Liver (tissue), 8 donors: ENCODE measurements at regions not wholly inside any gene's neighbourhood (a gene's known extent, or its start where the extent isn't known, plus 50 kb on each side); places are given as distances from the start of the nearest gene placed in this dataset.

Experiments
- DNase-seq: peaks from one replicate; pipeline ENCODE4 v3.0.0-alpha.2; 2017; ENCODE audit warnings: low spot score
- H3K27ac ChIP-seq, 2 donors: one replicate each; pipeline ENCODE4 v1.7.0; 2013; ENCODE audit warnings: inconsistent platforms in 2 of 2, low read length in 2 of 2, control low read depth in 1 of 2, low read depth in 1 of 2, mild to moderate bottlenecking in 1 of 2
- H3K27me3 ChIP-seq, 4 donors: one replicate each; pipeline versions ENCODE4 v1.6.1 to v1.7.0; 2013; ENCODE audit warnings: low read length in 3 of 4, inconsistent platforms in 1 of 4, mild to moderate bottlenecking in 1 of 4, moderate library complexity in 1 of 4; ENCODE audit not compliant: control insufficient read depth in 4 of 4, insufficient read depth in 4 of 4
- H3K36me3 ChIP-seq, 4 donors: one replicate each; pipeline versions ENCODE4 v1.6.1 to v1.7.0; 2013; ENCODE audit warnings: low read length in 3 of 4, mild to moderate bottlenecking in 3 of 4, low read depth in 1 of 4, moderate library complexity in 1 of 4; ENCODE audit not compliant: control insufficient read depth in 4 of 4, insufficient read depth in 3 of 4
- H3K4me1 ChIP-seq, 4 donors: one replicate each; pipeline versions ENCODE4 v1.6.1 to v1.7.0; 2013; ENCODE audit warnings: low read length in 3 of 4, mild to moderate bottlenecking in 3 of 4, moderate library complexity in 1 of 4; ENCODE audit not compliant: control insufficient read depth in 4 of 4, insufficient read depth in 4 of 4
- H3K4me3 ChIP-seq, 3 donors: one replicate each; pipeline versions ENCODE4 v1.6.1 to v1.7.0; 2013; ENCODE audit warnings: low read length in 3 of 3, control low read depth in 1 of 3, low read depth in 1 of 3, mild to moderate bottlenecking in 1 of 3
- H3K9ac ChIP-seq, 2 donors: one replicate each; pipeline ENCODE4 v1.7.0; 2013; ENCODE audit warnings: low read length in 2 of 2, mild to moderate bottlenecking in 2 of 2, moderate library complexity in 2 of 2, control low read depth in 1 of 2, low read depth in 1 of 2
- H3K9me3 ChIP-seq, 4 donors: one replicate each; pipeline versions ENCODE4 v1.6.1 to v1.7.0; 2013; ENCODE audit warnings: low read length in 3 of 4; ENCODE audit not compliant: control insufficient read depth in 4 of 4
- ATF3 ChIP-seq: IDR thresholded peaks from 2 replicates; pipeline ENCODE4 v1.6.1; 2016; ENCODE audit warnings: antibody characterized with exemption
- CTCF ChIP-seq: fragments of 150-350 bp; IDR thresholded peaks from 2 replicates; pipeline ENCODE4 v1.5.1; 2017; ENCODE audit warnings: improper control_type of control experiment, low read depth, low read length; ENCODE audit not compliant: missing input control
- EGR1 ChIP-seq, 2 donors: IDR thresholded peaks; 2 replicates each; pipeline ENCODE4 v1.6.1; 2016 to 2018; ENCODE audit warnings: antibody characterized with exemption in 2 of 2, low read depth in 2 of 2
- FOXA1 ChIP-seq: IDR thresholded peaks from 2 replicates; pipeline ENCODE4 v1.6.1; 2016; ENCODE audit warnings: antibody characterized with exemption
- FOXA2 ChIP-seq: IDR thresholded peaks from 2 replicates; pipeline ENCODE4 v1.6.1; 2016; ENCODE audit warnings: antibody characterized with exemption
- GABPA ChIP-seq, 2 donors: IDR thresholded peaks in 1 of 2; conservative IDR thresholded peaks in 1 of 2; 2 replicates each; pipeline ENCODE4 v1.6.1; 2016; ENCODE audit warnings: antibody characterized with exemption in 2 of 2, mild to moderate bottlenecking in 1 of 2, moderate library complexity in 1 of 2
- HNF4A ChIP-seq, 2 donors: conservative IDR thresholded peaks; 2 replicates each; pipeline ENCODE4 v1.6.1; 2016; ENCODE audit warnings: antibody characterized with exemption in 2 of 2, mild to moderate bottlenecking in 2 of 2
- HNF4G ChIP-seq: IDR thresholded peaks from 2 replicates; pipeline ENCODE4 v1.6.1; 2016; ENCODE audit warnings: antibody characterized with exemption
- JUND ChIP-seq, 2 donors: IDR thresholded peaks; 2 replicates each; pipeline ENCODE4 v1.6.1; 2016; ENCODE audit warnings: antibody characterized with exemption in 2 of 2
- MAX ChIP-seq: IDR thresholded peaks from 2 replicates; pipeline ENCODE4 v1.6.1; 2016; ENCODE audit warnings: antibody characterized with exemption
- NR2F2 ChIP-seq: IDR thresholded peaks from 2 replicates; pipeline ENCODE4 v1.6.1; 2016; ENCODE audit warnings: antibody characterized with exemption
- RAD21 ChIP-seq, 2 donors: IDR thresholded peaks; 2 replicates each; pipeline ENCODE4 v1.6.1; 2016; ENCODE audit warnings: antibody characterized with exemption in 2 of 2, mild to moderate bottlenecking in 2 of 2
- REST ChIP-seq: IDR thresholded peaks from 2 replicates; pipeline ENCODE4 v1.6.1; 2016; ENCODE audit warnings: antibody characterized with exemption, mild to moderate bottlenecking
- RXRA ChIP-seq, 2 donors: IDR thresholded peaks; 2 replicates each; pipeline ENCODE4 v1.6.1; 2017 to 2018; ENCODE audit warnings: antibody characterized with exemption in 2 of 2, mild to moderate bottlenecking in 1 of 2
- SP1 ChIP-seq: IDR thresholded peaks from 2 replicates; pipeline ENCODE4 v1.6.1; 2018; ENCODE audit warnings: antibody characterized with exemption, mild to moderate bottlenecking
- TAF1 ChIP-seq: conservative IDR thresholded peaks from 2 replicates; pipeline ENCODE4 v1.6.1; 2016; ENCODE audit warnings: antibody characterized with exemption, mild to moderate bottlenecking
- YY1 ChIP-seq: IDR thresholded peaks from 2 replicates; pipeline ENCODE4 v1.6.1; 2016; ENCODE audit warnings: antibody characterized with exemption, mild to moderate bottlenecking
- ZBTB33 ChIP-seq: IDR thresholded peaks from 2 replicates; pipeline ENCODE4 v1.6.1; 2016; ENCODE audit warnings: antibody characterized with exemption
- WGBS: extraction: QIAGEN DNeasy Blood & Tissue Kit; methylation state at CpG from one replicate; pipeline ENCODE4 v1.1.7; 2013; 5-methylcytosine and 5-hydroxymethylcytosine counted together
- donor health status: healthy.
- donor health status: healthy.
- donor health status: healthy.
- donor health status: healthy.
- donor health status: healthy.

GRCh38 chr2:160963957-160964356 lies 196.3 kb upstream of the TANK start:
- no peak for TF ChIP-seq MAX
- TF ChIP-seq HNF4G: no peak
- TF ChIP-seq EGR1 (IDR thresholded peaks at IDR 0.05; ENCODE audit: low read depth in 2 of 2): no peak
- TF ChIP-seq REST: no peak
- no peak overlapping the region for H3K27ac ChIP-seq
- H3K4me1 ChIP-seq: no peaks in the 10 kb centered on the region
- no peak overlapping the region for H3K4me3 ChIP-seq
- no peaks in the 10 kb centered on the region for H3K36me3 ChIP-seq
- H3K27me3 ChIP-seq: no peaks in the 10 kb centered on the region
- 55% methylated on average over 3 of the region's 3 CpGs for WGBS
- H3K9ac ChIP-seq: no peak overlapping the region
- no peak for DNase-seq
- no peaks in the 10 kb centered on the region for H3K9me3 ChIP-seq

GRCh38 chr2:160967523-160967922 lies 192.7 kb upstream of the TANK start:
- no peak overlapping the region for H3K4me3 ChIP-seq
- no peaks in the 10 kb centered on the region for H3K36me3 ChIP-seq
- H3K9me3 ChIP-seq: no peaks in the 10 kb centered on the region
- no peak overlapping the region for H3K9ac ChIP-seq
- H3K4me1 ChIP-seq: peaks cover 0 to 4% (median 0%) of the 10 kb centered on the region in 4 donors
- WGBS: 60% methylated on average over 6 of the region's 6 CpGs
- H3K27me3 ChIP-seq: no peaks in the 10 kb centered on the region
- no peak overlapping the region for H3K27ac ChIP-seq
- TF ChIP-seq SP1 (no peak), REST (no peak), HNF4A (conservative IDR thresholded peaks at IDR 0.05) (no peak), FOXA2 (no peak), YY1 (no peak), ZBTB33 (no peak), CTCF (no peak), JUND (IDR thresholded peaks at IDR 0.05) (no peak), RXRA (IDR thresholded peaks at IDR 0.05) (no peak), HNF4G (no peak), TAF1 (no peak), EGR1 (IDR thresholded peaks at IDR 0.05; ENCODE audit: low read depth in 2 of 2) (no peak), RAD21 (IDR thresholded peaks at IDR 0.05) (no peak), MAX (no peak), NR2F2 (no peak), GABPA (IDR thresholded peaks at IDR 0.05 in 1 of 2, conservative IDR thresholded peaks at IDR 0.05 in 1 of 2) (no peak), ATF3 (no peak), FOXA1 (no peak)
- DNase-seq: no peak
